GM06990 (cell line): ENCODE measurements at regions not wholly inside any gene's neighbourhood (a gene's known extent, or its start where the extent isn't known, plus 50 kb on each side); places are given as distances from the start of the nearest gene placed in this dataset.

ENCODE experiments used
- DNase-seq: peaks from one replicate; pipeline ENCODE4 v3.0.0-alpha.2; 2011; ENCODE audit not compliant: insufficient read length; ENCODE audit errors: extremely low read depth
- H3K27me3 ChIP-seq: replicated peaks from 2 replicates; pipeline ENCODE4 v1.6.0; 2011; ENCODE audit warnings: low read length; ENCODE audit not compliant: control insufficient read depth, insufficient read depth
- H3K36me3 ChIP-seq: 2 replicates; pipeline ENCODE4 v1.5.1; 2011; ENCODE audit warnings: low read length; ENCODE audit not compliant: control insufficient read depth, insufficient read depth
- H3K4me3 ChIP-seq: replicated peaks from 2 replicates; pipeline ENCODE4 v1.5.1; 2011; ENCODE audit warnings: low read depth, mild to moderate bottlenecking, control low read depth, low read length
- CTCF ChIP-seq: IDR thresholded peaks from 2 replicates; pipeline ENCODE4 v1.5.1; 2011; ENCODE audit warnings: low read length, control low read depth, mild to moderate bottlenecking, inconsistent platforms; ENCODE audit not compliant: insufficient read depth, poor library complexity, severe bottlenecking

- no peak overlapping the region for H3K4me3 ChIP-seq
- DNase-seq, result no peak
- TF ChIP-seq CTCF, result no peak
These were observed 94.6 kb downstream of the FAM9B start for GRCh38 chrX:8939322-8939721.

GRCh38 chrX:8927701-8928100, 106.2 kb downstream of the FAM9B start:
- no peaks in the 10 kb centered on the region for H3K27me3 ChIP-seq
- H3K36me3 ChIP-seq, result no peaks in the 10 kb centered on the region
- no peak for TF ChIP-seq CTCF
- no peak overlapping the region for H3K4me3 ChIP-seq
- no peak for DNase-seq

More at GRCh38 chrX:8939322-8939721, 94.6 kb downstream of the FAM9B start:
- H3K27me3 ChIP-seq, result no peaks in the 10 kb centered on the region
- no peaks in the 10 kb centered on the region for H3K36me3 ChIP-seq

GRCh38 chrX:8927066-8927635, 106.8 kb downstream of the FAM9B start:
- no peaks in the 10 kb centered on the region for H3K27me3 ChIP-seq
- TF ChIP-seq CTCF, result no peak
- DNase-seq, result no peak
- H3K36me3 ChIP-seq, result no peaks in the 10 kb centered on the region
- no peak overlapping the region for H3K4me3 ChIP-seq

GRCh38 chrX:8921615-8922014, 112.3 kb downstream of the FAM9B start:
- H3K4me3 ChIP-seq, result no peak overlapping the region
- H3K36me3 ChIP-seq, result no peaks in the 10 kb centered on the region
- TF ChIP-seq CTCF, result no peak
- DNase-seq, result no peak
- H3K27me3 ChIP-seq, result no peaks in the 10 kb centered on the region

- DNase-seq, result no peak
- TF ChIP-seq CTCF, result no peak
- Histone ChIP-seq H3K4me3 (no peak overlapping the region), H3K27me3 (no peaks in the 10 kb centered on the region), H3K36me3 (no peaks in the 10 kb centered on the region)
These were observed 114.1 kb downstream of the FAM9B start for GRCh38 chrX:8919801-8920200.

GRCh38 chrX:8916697-8917096, 115.5 kb upstream of the FAM9A start:
- Histone ChIP-seq H3K27me3 (no peaks in the 10 kb centered on the region), H3K4me3 (no peak overlapping the region), H3K36me3 (no peaks in the 10 kb centered on the region)
- DNase-seq, result no peak
- no peak for TF ChIP-seq CTCF
